ENCODE measurements at regions not wholly inside any gene's neighbourhood (a gene's known extent, or its start where the extent isn't known, plus 50 kb on each side); places are given as distances from the start of the nearest gene placed in this dataset.

GRCh38 chr4:64893205-64893604 is 484.0 kb upstream of the TECRL start:
- no peaks in the 10 kb centered on the region for H3K4me1 ChIP-seq (ENCODE audit: control insufficient read depth, insufficient read depth, low read length)
- DNase-seq = no peak
- no TSS peak for BruUV-seq (replicated peaks)
- H3K9me3 ChIP-seq (ENCODE audit: control insufficient read depth, insufficient read depth, low read length) = peaks cover 4% of the 10 kb centered on the region; the same call in 1 of the 2 replicates
- no peak overlapping the region for H3K9ac ChIP-seq (ENCODE audit: low read depth, low read length)
- no peak overlapping the region for H3K23ac ChIP-seq (ENCODE audit: low read depth, low read length)
- H2BK120ac ChIP-seq (ENCODE audit: low read depth, low read length) = no peak overlapping the region
- H3K18ac ChIP-seq (ENCODE audit: low read depth, low read length) = no peak overlapping the region
- no peaks in the 10 kb centered on the region for H3K27me3 ChIP-seq (ENCODE audit: control insufficient read depth, insufficient read depth, low read length)
- no peak overlapping the region for H2AFZ ChIP-seq (replicated peaks; ENCODE audit: low read length, poor library complexity)
- H3K4ac ChIP-seq (ENCODE audit: low read depth, low read length) = no peak overlapping the region
- no peak overlapping the region for H2BK5ac ChIP-seq (ENCODE audit: low read depth, low read length, poor library complexity, severe bottlenecking)
- no peak overlapping the region for H2AK5ac ChIP-seq (ENCODE audit: low read depth, low read length)
- dilution Hi-C loops (cut with HindIII; ENCODE audit: low sequenced_read_pairs, unreplicated experiment) = no loop called here
- no peak overlapping the region for H3K4me2 ChIP-seq (ENCODE audit: low read depth, low read length)
- no peak overlapping the region for H2AK9ac ChIP-seq (replicated peaks; ENCODE audit: low read depth, low read length, poor library complexity)
- no peak overlapping the region for H4K5ac ChIP-seq (ENCODE audit: low read depth, low read length)
- H2BK20ac ChIP-seq (ENCODE audit: low read depth, low read length) = no peak overlapping the region
- no peaks in the 10 kb centered on the region for H4K20me1 ChIP-seq (ENCODE audit: insufficient read depth, low read length)
- CTCF ChIA-PET = no interaction called here
- no peak overlapping the region for H3K56ac ChIP-seq (ENCODE audit: extremely low read depth, insufficient read depth, low read length)
- in situ Hi-C loops (cut with MboI; ENCODE audit: low sequenced_read_pairs) = no loop called here
- no peak overlapping the region for H4K91ac ChIP-seq (ENCODE audit: insufficient read depth, low read depth, low read length)
- H4K8ac ChIP-seq (ENCODE audit: low read depth in 2 of 2, low read length in 2 of 2) = no peak overlapping the region
- no peak for ATAC-seq (ENCODE audit: low read depth)
- POLR2A ChIA-PET (ENCODE audit: unreplicated experiment) = no interaction called here
- no peaks in the 10 kb centered on the region for H3K36me3 ChIP-seq (ENCODE audit: control insufficient read depth, insufficient read depth, low read length)
- H3K79me1 ChIP-seq (ENCODE audit: low read depth in 1 of 2, low read length in 2 of 2) = no peaks in the 10 kb centered on the region
- WGBS, 2 experiments (ENCODE audit: extremely low coverage in 2 of 2, insufficient read length in 1 of 2) = no CpG with 5 or more reads among the region's 5 CpGs
- H2BK15ac ChIP-seq (ENCODE audit: low read depth, low read length) = no peak overlapping the region
- no peak overlapping the region for H3K27ac ChIP-seq (ENCODE audit: insufficient read depth, low read length)
- intact Hi-C loops (cut with micrococcal nuclease) = no loop called here
- no peaks in the 10 kb centered on the region for H3K9me1 ChIP-seq (ENCODE audit: insufficient read depth, low read length)
- no peak overlapping the region for H3K4me3 ChIP-seq (ENCODE audit: insufficient read depth, low read depth, low read length)
- no peak overlapping the region for H3K14ac ChIP-seq (replicated peaks; ENCODE audit: low read depth, low read length)
- TF ChIP-seq SMC3 (IDR thresholded peaks at IDR 0.05; ENCODE audit: low read depth, low read length) = no peak
- TF ChIP-seq ELK1 (IDR thresholded peaks at IDR 0.05; ENCODE audit: borderline replicate concordance, low read depth, low read length) = no peak
- TF ChIP-seq BHLHE40 (IDR thresholded peaks at IDR 0.05; ENCODE audit: low read depth, low read length) = no peak
- TF ChIP-seq, protein P1, sequence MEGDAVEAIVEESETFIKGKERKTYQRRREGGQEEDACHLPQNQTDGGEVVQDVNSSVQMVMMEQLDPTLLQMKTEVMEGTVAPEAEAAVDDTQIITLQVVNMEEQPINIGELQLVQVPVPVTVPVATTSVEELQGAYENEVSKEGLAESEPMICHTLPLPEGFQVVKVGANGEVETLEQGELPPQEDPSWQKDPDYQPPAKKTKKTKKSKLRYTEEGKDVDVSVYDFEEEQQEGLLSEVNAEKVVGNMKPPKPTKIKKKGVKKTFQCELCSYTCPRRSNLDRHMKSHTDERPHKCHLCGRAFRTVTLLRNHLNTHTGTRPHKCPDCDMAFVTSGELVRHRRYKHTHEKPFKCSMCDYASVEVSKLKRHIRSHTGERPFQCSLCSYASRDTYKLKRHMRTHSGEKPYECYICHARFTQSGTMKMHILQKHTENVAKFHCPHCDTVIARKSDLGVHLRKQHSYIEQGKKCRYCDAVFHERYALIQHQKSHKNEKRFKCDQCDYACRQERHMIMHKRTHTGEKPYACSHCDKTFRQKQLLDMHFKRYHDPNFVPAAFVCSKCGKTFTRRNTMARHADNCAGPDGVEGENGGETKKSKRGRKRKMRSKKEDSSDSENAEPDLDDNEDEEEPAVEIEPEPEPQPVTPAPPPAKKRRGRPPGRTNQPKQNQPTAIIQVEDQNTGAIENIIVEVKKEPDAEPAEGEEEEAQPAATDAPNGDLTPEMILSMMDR (conservative IDR thresholded peaks at IDR 0.05; ENCODE audit: low read depth, low read length) = no peak
- TF ChIP-seq POLR2A (IDR thresholded peaks at IDR 0.05; ENCODE audit: low read depth, low read length) = no peak
- TF ChIP-seq USF2 (IDR thresholded peaks at IDR 0.05; ENCODE audit: low read depth, low read length) = no peak
- TF ChIP-seq MAZ (IDR thresholded peaks at IDR 0.05; ENCODE audit: borderline replicate concordance, low read depth, low read length) = no peak

Measured in IMR-90 (cell line).